GM19043 (cell line): ENCODE measurements at regions not wholly inside any gene's neighbourhood (a gene's known extent, or its start where the extent isn't known, plus 50 kb on each side); places are given as distances from the start of the nearest gene placed in this dataset.

Experiments used
- ATAC-seq: cut with Tn5 transposase; IDR thresholded peaks from one replicate; pipeline ENCODE4 v1.9.1; 2021; ENCODE audit warnings: low read depth; ENCODE audit not compliant: unreplicated experiment

DNA sequence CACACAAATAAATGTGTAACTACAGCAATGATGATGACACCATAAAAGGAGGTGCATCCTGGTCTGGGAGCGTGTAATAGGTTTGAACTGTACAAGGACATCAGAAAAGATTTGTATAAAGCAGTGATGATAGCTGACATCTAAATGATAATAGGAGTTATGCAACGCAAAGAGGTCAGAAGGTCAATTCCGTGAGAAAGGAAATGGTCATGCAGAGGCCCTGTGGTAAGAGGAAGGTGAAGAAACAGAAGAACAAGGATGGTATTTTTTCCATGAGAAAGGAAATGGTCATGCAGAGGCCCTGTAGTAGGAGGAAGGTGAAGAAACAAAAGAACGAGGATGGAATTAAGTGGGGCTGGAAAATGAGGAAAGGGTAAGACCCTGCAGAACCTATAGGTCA, 106.7 kb upstream of the TMPO start:
- ATAC-seq: no peak

DNA sequence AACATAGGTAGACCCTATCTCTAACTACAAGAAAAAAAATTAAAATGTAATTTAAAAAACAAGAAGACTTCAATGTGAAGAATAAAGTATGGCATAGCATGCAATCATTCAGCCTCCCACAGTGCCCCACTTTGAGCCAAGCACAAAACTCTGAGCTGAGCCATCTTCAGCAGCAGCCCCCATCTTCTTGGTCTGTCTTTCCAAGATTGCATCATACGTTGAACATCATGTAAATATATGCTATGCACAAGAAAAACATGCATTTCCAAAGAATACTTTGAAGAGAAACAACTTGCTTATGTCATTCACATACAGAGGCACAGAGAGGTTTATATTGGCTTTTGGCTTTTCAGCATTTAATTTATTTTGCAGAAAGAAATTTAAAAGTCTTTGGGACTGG, 105.8 kb upstream of the TMPO start:
- no peak for ATAC-seq

DNA sequence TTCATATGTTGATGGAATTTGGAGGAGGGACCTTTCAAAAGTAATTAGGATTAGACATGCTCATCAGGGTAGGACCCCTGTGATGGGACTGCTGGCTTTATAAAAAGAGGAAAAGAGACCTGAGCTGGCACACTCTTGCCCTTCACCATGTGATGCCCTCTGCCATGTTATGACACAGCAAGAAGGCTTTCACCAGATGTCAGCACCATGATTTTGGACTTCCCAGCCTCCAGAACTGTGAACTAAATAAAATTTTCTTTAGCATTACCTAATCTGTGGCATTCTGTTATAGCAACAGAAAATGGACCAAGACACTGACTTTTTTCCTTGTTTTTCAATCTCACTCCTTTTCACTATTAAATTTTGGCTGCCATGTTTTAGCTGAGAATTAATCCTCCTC, 105.0 kb upstream of the TMPO start:
- ATAC-seq: no peak

DNA sequence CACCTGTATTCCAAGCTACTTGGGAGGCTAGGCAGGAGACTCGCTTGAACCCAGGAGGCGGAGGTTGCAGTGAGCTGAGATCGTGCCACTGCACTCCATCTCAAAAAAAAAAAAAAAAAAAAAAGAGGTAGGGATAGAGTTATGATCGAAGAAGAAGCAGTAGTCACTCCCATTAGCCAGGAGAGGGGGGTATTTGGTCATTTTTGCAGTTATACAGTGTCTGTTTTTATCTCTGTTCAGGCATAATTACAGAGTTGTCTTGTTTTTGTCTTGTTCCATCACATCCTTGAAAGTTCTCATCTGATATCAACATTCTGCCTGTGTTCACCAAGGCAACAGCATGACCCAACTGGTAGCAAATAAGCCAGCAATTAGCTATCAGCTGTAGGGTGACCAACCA, 98.5 kb upstream of the TMPO start:
- no peak for ATAC-seq

DNA sequence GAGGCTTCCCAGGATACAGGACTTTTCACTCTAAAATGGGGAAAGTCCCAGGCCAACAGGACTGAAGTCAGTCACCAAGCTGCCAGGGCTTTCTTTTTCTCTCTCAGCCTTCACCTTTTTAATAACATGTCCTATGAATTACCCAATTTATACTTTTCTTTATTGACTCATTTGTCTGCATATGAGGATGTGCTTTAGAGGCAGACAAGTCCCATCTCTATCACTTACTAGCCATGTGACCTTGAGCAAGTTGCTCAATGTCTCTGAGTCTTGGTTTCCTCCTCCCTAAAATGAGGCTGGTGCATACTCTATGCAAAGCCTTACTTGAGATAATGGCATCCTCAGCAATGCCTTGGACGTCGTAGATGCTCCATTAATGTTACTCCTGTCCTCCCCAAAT, 98.1 kb upstream of the TMPO start:
- ATAC-seq: no peak

DNA sequence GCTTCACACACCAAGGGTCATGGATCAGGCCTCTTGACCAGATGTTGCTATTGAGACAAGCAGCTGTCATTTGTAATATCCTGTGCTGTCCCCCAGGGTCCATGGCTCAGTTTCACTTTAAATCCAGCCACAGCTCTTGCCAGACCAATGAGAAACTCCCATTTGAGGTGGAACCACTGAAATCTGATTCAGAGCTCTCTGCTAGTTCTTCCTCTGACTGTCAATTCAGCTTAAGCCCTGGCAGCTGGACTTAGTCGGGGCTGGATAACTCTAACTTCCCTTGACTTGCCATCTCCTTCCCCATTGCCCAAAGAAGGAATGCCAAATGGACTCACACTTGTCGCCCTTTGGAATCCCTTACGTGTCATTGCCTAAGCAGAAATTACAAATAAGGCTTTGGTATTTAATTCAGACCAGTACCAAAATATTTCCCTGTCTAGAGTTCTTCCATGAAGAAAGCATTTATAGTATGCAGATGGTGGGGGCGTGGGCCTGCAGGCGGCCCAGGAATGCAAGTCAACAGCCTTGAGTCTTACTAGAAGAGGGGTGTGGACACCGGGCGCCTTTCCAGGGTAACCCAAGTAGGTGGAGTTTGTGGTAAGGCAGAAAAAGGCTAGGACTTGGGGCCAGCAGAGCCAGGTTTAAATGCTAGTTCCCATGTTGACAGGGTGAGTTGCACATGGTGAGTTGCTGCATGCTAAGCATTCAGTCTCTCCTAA, 96.9 kb upstream of the TMPO start:
- ATAC-seq: peak; percentile 74

DNA sequence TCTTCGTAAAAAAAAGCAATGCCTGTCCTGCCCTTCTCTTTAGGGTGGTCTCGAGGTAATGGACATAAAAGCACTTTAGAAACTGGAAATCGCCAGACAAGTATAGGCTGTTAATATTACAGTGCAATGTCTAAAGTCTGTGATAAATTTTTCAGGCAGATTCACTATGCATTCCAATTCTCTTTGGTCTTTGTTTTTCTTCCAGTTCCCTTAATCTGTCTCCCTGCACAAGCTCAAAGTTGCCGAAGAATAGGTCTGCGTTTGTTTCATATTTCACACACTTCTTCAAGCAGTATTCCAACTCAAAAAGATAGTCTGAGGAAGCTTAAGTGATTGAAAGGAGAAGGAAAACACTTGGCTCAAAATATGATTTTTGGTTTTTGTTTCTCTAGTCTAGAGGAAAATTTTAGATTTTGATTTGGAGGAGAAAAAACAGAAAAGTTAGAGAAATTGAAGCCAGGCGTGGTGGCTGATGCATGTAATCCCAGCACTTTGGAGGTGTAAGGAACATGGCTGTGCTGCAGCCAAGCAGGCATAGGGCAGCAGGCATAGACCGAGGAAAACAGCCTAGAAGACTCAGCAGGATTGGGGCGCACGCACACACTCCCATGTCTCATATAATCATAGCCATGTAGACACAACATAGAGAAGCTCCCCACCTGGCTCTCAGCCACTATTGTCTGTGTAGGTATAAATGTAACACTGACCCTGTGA, 96.2 kb upstream of the TMPO start:
- ATAC-seq: no peak

DNA sequence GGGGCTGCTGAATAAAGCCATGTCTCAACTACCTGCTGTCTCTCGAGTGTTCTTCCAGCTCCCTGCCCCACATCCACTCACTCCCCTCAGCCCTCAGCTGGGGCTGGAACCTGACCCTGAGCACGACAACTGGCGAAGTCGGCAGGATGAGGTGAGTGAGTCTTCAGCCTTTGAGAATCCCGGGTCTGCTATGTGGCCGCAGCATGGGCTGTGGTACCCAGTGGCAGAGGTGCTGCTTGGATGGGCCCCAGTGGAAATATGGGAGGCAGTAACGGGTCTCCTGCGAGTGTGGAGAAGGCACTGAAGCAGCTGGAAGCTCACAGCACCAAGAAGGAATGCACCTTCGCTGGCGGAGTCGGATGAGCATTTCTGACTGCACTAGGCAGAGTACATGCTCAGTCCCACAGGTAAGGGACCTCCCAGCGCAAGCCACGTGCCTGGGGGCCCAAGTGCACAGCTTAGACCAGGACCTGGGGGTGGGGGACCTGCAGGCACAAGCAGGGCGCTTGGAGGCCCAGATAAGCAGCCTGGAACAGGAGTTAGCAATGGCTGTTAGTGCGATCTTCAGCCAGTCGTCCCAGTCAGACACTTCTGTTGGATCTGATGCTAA, 95.5 kb upstream of the TMPO start:
- ATAC-seq: no peak

DNA sequence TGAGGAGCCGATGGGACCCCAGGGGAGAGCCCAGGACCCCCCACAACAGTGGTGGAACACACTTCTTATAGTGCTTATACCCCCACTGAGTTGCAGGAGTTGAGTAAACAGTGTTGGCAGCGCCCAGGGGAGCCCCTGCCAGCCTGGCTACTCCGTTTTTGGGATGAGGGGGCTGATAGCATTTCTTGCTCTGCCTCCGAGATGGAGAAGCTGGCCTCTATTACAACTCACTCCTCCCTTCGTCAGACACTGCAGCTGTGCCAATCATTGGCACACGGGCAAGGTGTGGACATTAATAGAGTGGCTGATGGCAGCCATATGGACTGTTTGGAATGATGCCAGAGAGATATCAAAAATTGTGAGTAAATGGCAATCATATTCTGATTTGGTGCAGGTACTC, 94.9 kb upstream of the TMPO start:
- no peak for ATAC-seq

DNA sequence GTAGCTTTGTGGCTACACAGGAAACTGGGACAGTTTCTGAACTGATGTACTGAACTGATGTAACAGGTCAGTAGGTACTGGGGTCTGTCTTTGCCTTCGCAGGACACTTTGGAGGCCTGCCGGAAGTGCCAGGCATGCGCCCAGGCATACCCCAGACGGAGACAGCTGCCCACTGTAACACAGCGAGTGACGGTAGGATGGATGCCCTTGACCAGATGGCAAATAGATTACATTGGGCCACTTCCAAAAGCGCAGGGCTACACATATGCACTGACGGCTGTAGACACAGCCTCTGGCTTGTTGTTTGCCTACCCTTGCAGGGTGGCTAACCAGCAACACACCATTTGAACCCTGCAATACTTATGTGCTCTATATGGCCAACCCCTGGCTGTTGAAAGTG, 94.1 kb upstream of the TMPO start:
- ATAC-seq: no peak

DNA sequence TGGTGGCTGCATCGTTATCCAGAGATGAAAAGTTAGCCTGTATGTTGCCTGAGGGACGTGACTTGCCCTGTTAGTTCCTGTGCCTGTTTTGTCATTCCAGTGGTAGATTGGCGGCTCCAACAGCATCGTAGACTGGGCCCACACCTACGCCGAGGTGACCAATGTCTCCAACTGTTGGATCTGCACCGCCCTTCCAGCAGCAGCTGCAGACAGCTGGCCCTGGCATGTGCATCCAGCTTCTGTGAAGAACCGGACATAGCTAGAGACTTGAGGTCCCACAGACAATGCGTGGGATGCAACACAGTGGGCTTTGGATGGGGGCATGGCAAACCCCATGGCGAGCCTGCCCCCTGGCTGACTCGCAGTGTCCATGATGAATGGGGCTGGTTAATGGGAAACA, 93.0 kb upstream of the TMPO start:
- ATAC-seq: no peak

DNA sequence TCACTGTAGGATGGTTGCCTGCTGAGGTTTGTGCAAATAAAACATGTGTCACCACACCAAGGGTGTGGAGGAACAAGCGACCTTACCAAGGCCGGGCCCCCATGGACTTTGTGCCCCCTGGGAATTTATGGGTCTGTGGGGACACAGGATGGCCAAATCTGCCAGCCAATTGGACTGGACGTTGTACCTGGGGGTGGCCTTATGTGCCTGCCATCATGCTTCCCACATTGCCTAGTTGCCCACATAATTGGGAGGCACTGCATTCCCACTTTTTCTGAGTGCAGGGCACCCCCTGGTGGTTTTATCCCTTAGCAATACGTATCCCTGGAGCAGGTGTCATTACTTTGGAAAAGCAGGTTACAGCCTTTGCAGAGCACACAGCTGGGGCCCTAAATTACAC, 92.6 kb upstream of the TMPO start:
- no peak for ATAC-seq

DNA sequence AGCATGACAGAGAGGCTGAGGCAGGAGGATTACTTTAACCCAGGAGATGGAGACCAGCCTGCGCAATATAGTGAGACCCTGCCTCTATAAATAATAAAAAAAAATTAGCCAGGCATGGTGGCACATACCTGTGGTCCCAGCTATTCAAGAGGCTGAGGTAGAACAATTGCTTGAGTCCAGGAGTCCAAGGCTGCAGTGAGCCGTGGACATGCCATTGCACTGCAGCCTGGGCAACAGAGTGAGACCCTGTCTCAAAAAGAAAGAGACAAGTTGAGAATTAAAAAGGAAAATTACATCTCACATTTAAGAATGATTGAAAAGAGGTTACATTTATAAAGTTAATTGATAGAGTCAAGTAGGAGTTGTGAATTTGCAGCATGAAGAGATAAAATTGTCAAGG, 91.4 kb upstream of the TMPO start:
- ATAC-seq: no peak

DNA sequence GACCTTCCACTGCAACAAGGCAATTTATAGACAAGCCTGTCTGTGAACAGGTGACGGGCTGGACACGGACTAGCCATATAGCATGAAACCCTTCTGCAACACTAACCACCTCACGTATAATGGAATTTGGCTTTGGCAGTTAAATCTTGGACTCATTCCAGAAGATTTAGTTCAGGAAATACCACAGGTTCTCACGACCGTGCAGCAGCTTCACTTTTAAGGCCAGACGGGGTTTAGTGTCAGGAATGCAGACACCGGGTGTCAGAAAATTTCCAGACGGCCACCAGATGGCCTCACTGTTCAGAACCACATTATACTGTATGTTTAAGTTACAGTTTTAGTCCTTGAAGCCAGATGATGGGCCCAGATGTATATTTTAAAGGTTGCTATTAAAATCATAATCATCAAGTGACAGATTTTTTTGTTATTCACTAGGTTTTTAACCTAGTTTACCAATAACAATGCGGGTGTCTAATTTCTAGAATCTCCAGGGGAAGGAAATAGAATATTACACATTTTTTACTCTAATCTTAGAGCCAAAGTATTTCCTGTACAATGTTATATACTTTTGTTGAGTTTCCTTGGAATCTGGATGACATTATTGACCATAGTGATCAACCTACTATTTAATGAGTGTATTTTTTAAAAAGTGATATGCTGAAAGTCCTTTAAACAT, 90.5 kb upstream of the TMPO start:
- ATAC-seq: peak; percentile 80

DNA sequence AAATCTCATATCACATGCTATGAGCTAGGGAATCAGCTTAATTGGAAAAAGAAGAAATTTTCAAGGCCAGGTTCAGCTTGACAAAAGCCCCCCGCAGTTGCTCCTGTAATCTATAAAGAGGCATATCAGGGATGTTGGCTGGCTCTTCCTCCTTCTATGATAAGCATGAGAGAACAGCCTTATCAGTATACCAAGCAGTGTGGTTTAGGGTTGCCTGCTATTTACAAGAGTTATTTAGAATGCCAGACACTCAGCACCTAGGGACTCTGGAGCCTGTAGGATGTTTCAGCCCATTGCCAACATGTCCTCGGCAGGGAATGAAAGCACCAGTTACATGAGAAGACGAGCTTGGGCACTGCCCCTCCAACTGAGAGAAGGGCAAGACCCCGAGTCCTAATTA, 89.5 kb upstream of the TMPO start:
- no peak for ATAC-seq

DNA sequence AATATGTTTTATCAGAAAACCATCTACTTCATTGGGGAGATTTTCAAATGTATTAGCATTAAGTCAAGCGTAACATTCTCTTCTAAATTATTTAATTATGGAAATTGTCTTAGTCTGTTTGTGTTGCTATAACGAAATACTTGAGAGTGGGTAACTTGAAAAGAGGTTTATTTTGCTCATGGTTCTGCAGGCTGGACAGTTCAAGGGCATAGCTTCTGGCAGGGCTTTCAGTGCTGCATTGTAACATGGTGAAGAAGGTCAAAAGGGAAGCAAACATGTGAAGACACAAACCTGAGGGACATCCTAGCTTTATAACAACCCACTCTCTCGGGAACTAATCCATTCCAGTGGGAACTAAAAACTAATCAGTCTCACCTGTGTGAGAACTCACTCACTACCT, 84.3 kb upstream of the TMPO start:
- no peak for ATAC-seq

DNA sequence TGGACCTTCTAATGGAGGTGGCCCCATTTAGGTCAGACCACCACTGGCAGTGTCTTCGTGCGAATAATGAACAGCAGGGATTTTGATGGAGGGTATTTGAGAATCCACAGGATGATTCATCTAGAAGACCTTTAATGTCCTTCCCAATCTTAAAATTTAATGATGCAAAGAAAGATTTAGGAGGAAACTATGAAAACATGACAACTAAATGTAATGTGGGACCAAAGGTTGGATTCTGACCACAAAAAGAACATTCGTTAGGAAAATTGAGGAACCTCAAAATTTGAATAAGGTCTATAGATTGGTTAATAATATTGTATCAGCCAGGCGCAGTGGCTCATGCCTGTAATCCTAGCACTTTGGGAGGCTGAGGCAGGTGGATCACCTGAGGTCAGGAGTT, 78.2 kb upstream of the TMPO start:
- no peak for ATAC-seq

DNA sequence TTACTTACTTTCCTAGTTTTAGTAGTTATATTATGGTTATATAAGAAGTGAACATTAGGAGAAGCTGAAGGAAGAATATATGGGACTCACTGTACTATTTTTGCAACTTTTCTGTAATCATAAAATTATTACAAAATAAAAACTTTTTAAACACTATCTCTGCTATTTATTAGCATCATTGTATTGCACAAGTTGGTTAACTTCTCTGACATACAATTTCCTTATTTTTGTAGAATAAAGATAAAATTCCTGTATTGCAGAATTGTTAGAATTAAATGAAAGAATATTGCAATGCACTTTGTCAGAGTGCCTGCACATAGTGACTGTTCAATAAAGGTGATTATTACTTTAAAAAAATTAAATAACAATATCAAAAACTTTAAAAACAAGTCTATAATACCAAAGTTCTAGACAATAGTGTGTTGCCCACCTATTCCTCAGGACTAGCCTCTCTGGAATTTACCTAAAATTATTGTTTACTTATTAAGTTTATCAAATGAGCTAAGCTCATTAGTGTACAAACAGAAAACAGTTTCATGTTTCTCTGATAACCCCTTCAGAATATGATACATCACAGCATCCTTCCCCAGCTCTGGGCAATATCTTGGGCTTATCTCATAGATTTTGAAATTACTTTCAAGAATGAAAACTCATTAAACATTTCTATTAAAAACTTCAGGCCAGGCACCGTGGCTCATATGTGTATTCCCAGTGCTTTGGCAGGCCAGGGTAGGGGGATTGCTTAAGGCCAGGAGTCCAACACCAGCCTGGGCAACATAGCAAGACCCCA, 77.4 kb upstream of the TMPO start:
- no peak for ATAC-seq

DNA sequence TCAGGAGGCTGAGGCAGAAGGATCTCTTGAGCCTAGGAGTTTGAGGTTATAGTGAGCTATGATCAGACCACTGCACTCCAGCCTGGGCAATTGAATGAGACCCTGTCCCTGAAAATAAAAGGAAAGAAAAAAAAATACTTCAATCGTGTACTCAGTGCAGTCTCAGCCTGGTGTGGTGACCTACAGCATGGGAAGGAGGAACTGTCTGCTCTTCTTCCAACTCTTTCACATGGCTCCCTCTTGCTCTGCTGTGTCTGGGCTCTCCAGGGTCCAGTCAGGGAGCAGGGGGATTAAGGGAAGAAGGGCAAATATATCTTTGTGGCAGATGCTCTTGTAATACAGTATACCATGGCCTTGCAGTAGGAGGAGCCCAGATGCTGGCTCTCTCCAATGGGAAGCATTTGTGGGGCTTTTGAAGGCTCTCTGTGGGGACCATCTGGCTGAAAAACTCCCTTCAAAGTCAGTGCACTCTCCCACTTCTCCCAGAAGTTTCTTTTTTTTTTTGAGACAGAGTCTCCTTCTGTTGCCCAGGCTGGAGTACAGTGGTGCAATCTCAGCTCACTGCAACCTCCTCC, 76.6 kb upstream of the TMPO start:
- ATAC-seq: no peak

DNA sequence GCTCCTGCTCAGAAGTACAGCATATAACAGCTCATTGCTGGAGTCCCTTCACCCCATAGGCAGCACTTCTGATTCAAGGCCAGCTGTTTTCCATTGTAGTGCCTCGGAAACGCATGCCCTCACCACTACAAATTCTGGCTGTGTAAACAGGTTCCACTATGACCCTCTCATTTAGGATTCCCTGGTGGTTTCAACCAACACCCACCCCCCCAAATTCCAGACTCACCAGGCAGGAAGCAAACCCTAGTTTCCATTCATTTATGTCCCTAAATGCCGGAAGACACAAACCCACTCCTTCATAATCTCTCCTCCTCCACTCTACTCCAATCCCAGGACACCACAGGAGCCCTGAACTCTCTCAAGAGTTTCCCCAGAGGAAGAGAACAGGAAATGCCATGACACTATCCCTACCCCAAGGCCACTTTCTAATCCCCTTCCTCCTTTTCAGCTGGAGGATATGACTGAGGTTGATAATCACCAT, 75.9 kb upstream of the TMPO start:
- ATAC-seq: no peak
